CD4-positive, alpha-beta T cell treated with Interleukin-4 for 1 hour (primary cell): ENCODE measurements at regions not wholly inside any gene's neighbourhood (a gene's known extent, or its start where the extent isn't known, plus 50 kb on each side); places are given as distances from the start of the nearest gene placed in this dataset.

ENCODE experiments used
- DNase-seq, 2 donors: peaks; one replicate each; pipeline ENCODE4 v3.0.0-alpha.2; 2020 to 2022

GRCh38 chr15:88707771-88708654, 69.2 kb downstream of the ISG20 start:
- no peak for DNase-seq

GRCh38 chr15:88708655-88709054, 69.8 kb downstream of the ISG20 start:
- peak in 1 of 2 donors; percentile 18 for DNase-seq

GRCh38 chr15:88710027-88710715, 71.4 kb downstream of the ISG20 start:
- DNase-seq, result no peak

GRCh38 chr15:88711806-88712205, 73.0 kb downstream of the ISG20 start:
- DNase-seq, result no peak

- no peak for DNase-seq
Observed at GRCh38 chr15:88714782-88715372, 76.1 kb downstream of the ISG20 start.

- DNase-seq, result no peak
Observed at GRCh38 chr15:88716543-88717381, 77.9 kb downstream of the ISG20 start.

- DNase-seq, result no peak
Observed at GRCh38 chr15:88717382-88718031, 78.7 kb downstream of the ISG20 start.

- DNase-seq, result no peak
Observed at GRCh38 chr15:88718731-88719130, 79.9 kb downstream of the ISG20 start.

- DNase-seq, result no peak
Observed at GRCh38 chr15:88719654-88720053, 80.8 kb downstream of the ISG20 start.

- no peak for DNase-seq
Observed at GRCh38 chr15:88725305-88726210, 77.7 kb upstream of the ACAN start.

GRCh38 chr15:88727439-88727838, 75.8 kb upstream of the ACAN start:
- DNase-seq, result no peak

- no peak for DNase-seq
Observed at GRCh38 chr15:88729581-88729980, 73.7 kb upstream of the ACAN start.

- no peak for DNase-seq
Observed at GRCh38 chr15:88730751-88731150, 72.5 kb upstream of the ACAN start.

- no peak for DNase-seq
Observed at GRCh38 chr15:88735212-88735611, 68.0 kb upstream of the ACAN start.

- DNase-seq, result no peak
Observed at GRCh38 chr15:88736204-88736603, 67.0 kb upstream of the ACAN start.

- no peak for DNase-seq
Observed at GRCh38 chr15:88738796-88739195, 64.4 kb upstream of the ACAN start.

GRCh38 chr15:88739541-88739940, 63.7 kb upstream of the ACAN start:
- DNase-seq, result no peak

GRCh38 chr15:88740356-88740755, 62.9 kb upstream of the ACAN start:
- DNase-seq, result no peak

GRCh38 chr15:88741046-88741445, 62.2 kb upstream of the ACAN start:
- no peak for DNase-seq

GRCh38 chr15:88741671-88742070, 61.6 kb upstream of the ACAN start:
- no peak for DNase-seq

GRCh38 chr15:88742161-88742560, 61.1 kb upstream of the ACAN start:
- DNase-seq, result no peak
